Astrocyte of the spinal cord (primary cell): ENCODE measurements at regions not wholly inside any gene's neighbourhood (a gene's known extent, or its start where the extent isn't known, plus 50 kb on each side); places are given as distances from the start of the nearest gene placed in this dataset.
"Not testable (repeated sequence)": the region's sequence is repeated elsewhere in the genome, so short reads cannot be mapped to it uniquely, and the experiment has no call there.

Source experiments
- DNase-seq: peaks from one replicate; pipeline ENCODE4 v3.0.0; 2011; ENCODE audit warnings: low read depth, low spot score
- H3K4me3 ChIP-seq: 2 replicates; pipeline ENCODE4 v1.5.1; 2011; ENCODE audit warnings: low read depth, mild to moderate bottlenecking, low read length, moderate library complexity
- in situ Hi-C: cut with HindIII; loops from 2 replicates; pipeline ENCODE4 v1.10.0; 2017; ENCODE audit warnings: low sequenced_read_pairs
- TF ChIP-seq, protein P1 (sequence below): IDR thresholded peaks from 2 replicates; pipeline ENCODE4 v1.5.1; 2012; ENCODE audit warnings: low read depth, mild to moderate bottlenecking, low read length, inconsistent platforms

DNA sequence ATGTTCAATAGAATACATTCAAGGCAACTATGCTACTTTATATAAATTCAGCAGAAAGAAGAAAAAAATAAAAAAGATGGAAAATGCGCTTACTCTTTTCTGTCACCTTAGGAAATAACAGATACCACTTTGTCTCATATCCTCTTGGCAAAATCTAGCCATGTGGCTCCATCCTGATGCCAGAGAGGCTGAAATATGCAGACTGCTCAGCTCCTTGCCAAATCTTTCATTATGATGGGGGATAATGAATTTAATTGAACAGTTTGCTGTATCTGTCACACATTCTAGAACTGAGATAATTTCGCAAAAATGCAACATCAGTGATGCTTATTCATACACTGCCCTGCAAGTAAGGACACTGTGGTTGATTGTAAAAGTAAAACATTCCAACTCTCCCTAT, 1081.5 kb downstream of the PLOD2 start:
- no peak for DNase-seq
- in situ Hi-C loops = no loop called here
- no peak overlapping the region for H3K4me3 ChIP-seq
- TF ChIP-seq, protein P1, sequence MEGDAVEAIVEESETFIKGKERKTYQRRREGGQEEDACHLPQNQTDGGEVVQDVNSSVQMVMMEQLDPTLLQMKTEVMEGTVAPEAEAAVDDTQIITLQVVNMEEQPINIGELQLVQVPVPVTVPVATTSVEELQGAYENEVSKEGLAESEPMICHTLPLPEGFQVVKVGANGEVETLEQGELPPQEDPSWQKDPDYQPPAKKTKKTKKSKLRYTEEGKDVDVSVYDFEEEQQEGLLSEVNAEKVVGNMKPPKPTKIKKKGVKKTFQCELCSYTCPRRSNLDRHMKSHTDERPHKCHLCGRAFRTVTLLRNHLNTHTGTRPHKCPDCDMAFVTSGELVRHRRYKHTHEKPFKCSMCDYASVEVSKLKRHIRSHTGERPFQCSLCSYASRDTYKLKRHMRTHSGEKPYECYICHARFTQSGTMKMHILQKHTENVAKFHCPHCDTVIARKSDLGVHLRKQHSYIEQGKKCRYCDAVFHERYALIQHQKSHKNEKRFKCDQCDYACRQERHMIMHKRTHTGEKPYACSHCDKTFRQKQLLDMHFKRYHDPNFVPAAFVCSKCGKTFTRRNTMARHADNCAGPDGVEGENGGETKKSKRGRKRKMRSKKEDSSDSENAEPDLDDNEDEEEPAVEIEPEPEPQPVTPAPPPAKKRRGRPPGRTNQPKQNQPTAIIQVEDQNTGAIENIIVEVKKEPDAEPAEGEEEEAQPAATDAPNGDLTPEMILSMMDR = no peak

DNA sequence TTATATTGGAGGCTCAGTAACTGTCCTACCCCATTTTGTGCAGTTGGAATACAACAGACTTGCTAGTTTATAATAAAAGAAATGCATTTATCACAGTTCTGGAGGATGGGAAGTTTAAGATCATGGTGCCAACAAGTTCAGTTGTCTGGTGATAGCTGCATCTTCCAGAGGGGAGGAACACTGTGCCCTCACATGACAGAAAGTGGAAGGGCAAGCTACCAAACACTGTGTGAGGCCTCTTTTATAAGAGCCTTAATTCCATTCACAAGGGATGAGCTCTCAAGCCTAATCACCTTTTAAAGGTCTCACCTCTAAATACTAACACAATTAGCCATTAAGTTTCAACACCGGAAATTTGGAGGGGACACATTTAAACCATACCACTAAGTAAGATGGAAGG, 1073.9 kb downstream of the PLOD2 start:
- TF ChIP-seq, protein P1 = no peak
- DNase-seq = no peak
- no peak overlapping the region for H3K4me3 ChIP-seq
- in situ Hi-C loops = no loop called here

DNA sequence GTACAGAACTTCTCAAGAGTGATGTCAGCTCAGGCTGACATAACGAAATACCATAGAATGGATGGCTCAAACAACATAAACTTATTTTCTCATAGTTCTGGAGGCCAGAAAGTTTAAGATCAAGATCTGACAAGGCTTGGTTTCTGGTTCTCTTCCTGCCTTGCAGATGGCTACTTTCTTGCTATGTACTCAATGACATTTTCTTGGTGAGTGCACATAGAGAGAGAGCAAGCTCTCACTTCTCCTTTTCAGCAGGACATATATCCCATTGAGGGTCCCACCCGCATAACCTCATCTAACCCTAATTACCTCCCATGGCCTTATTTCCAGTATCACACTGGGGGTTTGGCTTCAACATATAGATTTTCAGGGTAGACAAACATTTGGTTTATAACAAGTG, 1072.1 kb downstream of the PLOD2 start:
- DNase-seq = no peak
- no peak overlapping the region for H3K4me3 ChIP-seq
- TF ChIP-seq, protein P1 = no peak
- in situ Hi-C loops = no loop called here

DNA sequence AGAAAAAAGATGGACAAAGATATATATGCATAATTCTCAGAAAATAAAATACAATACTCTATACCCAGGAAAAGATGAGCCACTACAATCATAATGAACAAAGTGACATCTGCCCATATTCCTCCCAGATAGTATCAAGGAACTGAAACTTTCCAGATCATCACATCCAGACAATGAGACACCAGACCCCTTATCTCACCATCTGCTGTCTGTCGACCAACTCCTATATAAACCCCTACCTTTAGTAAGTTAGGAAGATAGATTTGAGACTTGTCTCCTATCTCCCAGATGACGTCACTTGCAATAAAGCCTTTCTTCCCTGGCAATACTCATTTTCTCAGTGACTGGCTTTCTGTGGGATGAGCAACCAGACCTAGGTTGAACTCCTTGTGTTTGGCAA, 1071.6 kb downstream of the PLOD2 start:
- no peak overlapping the region for H3K4me3 ChIP-seq
- no peak for DNase-seq
- in situ Hi-C loops = no loop called here
- TF ChIP-seq, protein P1 = no peak

DNA sequence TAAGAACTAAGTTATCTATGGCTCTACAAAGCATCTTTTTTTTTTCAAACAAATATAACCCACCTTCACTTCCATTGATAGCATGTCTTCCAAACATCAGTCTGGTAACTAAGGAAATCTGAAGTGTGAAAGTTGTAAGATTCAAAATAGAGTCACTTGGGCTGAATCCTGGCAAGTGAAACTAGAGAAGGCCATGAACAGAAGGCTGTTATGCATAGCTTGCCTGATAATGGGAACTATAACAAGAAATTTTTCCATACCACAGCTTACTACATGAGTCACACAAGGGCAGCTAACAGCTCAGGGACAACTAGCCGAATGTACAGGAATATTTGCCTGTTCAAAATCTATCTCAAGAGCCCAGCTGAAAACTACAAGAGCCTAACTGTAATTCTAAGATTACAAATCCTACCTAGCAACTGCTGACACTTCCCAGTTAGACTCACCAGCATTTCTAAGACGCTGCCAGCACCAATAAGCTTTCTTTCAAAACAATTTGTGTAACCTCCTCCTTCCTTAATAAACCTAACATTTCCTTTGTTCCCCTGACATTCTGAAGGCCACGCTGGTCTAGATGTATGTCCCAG, 1066.5 kb downstream of the PLOD2 start:
- H3K4me3 ChIP-seq = no peak overlapping the region
- TF ChIP-seq, protein P1 = no peak
- DNase-seq = peak; percentile 78
- in situ Hi-C loops = no loop called here

DNA sequence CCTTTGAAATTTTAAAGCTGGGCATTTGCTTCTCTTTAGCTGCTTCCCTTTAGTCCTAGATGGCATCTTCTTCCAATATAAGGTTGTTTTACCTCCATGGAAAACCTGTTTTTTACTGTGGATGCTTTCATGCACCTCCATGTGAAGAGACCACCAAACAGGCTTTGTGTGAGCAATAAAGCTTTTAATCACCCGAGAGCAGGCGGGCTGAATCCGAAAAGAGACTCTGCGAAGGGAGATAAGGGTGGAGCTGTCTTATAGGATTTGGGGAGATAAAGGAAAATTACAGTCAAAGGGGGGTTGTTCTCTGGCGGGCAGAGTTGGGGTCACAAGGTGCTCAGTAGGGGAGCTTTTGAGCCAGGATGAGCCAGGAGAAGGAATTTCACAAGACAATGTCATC, 1049.8 kb downstream of the PLOD2 start:
- DNase-seq, H3K4me3 ChIP-seq, in situ Hi-C loops: not testable (repeated sequence)

DNA sequence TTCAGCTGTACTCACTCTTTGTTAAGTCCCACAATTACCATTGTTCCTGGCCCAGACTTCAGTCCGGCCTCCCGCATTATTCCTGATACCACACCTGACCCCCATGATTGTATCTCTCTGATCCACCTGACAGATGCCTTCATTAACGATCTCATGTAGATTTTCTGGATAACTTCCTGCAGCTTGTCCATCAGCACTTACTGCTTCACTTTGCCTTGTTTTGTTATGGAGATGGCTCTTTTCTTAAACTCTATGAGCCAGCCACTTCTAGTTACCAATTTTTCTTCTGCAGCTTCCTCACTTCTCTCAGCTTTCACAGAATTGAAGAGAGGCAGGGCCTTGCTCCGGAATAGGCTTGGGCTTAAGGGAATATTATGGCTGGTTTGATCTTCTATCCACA, 1044.2 kb downstream of the PLOD2 start:
- no peak overlapping the region for H3K4me3 ChIP-seq
- in situ Hi-C loops = no loop called here
- DNase-seq = no peak
- TF ChIP-seq, protein P1 = no peak
